ENCODE measurements at regions not wholly inside any gene's neighbourhood (a gene's known extent, or its start where the extent isn't known, plus 50 kb on each side); places are given as distances from the start of the nearest gene placed in this dataset.
A peak's percentile ranks its signal among the peaks of the same experiment; 100 is the strongest.

- DNase-seq, result no peak
Observed at GRCh38 chr1:193656841-193657240, 470.4 kb upstream of the B3GALT2 start.

- peak; percentile 69 for DNase-seq
Observed at GRCh38 chr1:193654951-193655735, 468.7 kb upstream of the B3GALT2 start.

GRCh38 chr1:193649587-193649986, 463.2 kb upstream of the B3GALT2 start:
- DNase-seq, result no peak

- DNase-seq, result no peak
Observed at GRCh38 chr1:193634876-193635275, 448.5 kb upstream of the B3GALT2 start.

- DNase-seq, result no peak
Observed at GRCh38 chr1:193634470-193634869, 448.1 kb upstream of the B3GALT2 start.

- no peak for DNase-seq
Observed at GRCh38 chr1:193633991-193634390, 447.6 kb upstream of the B3GALT2 start.

GRCh38 chr1:193633093-193633492, 446.7 kb upstream of the B3GALT2 start:
- no peak for DNase-seq

- no peak for DNase-seq
Observed at GRCh38 chr1:193631306-193631705, 444.9 kb upstream of the B3GALT2 start.

GRCh38 chr1:193629875-193630274, 443.5 kb upstream of the B3GALT2 start:
- DNase-seq, result peak; percentile 75

- no peak for DNase-seq
Observed at GRCh38 chr1:193626695-193627094, 440.3 kb upstream of the B3GALT2 start.

GRCh38 chr1:193625255-193625654, 438.8 kb upstream of the B3GALT2 start:
- peak; percentile 7 for DNase-seq

- no peak for DNase-seq
Observed at GRCh38 chr1:193619911-193620310, 433.5 kb upstream of the B3GALT2 start.

- peak; percentile 45 for DNase-seq
Observed at GRCh38 chr1:193614817-193615216, 428.4 kb upstream of the B3GALT2 start.

- DNase-seq, result no peak
Observed at GRCh38 chr1:193614275-193614674, 427.9 kb upstream of the B3GALT2 start.

- no peak for DNase-seq
Observed at GRCh38 chr1:193613041-193613440, 426.6 kb upstream of the B3GALT2 start.

GRCh38 chr1:193609592-193609991, 423.2 kb upstream of the B3GALT2 start:
- DNase-seq, result no peak

GRCh38 chr1:193607787-193608186, 421.4 kb upstream of the B3GALT2 start:
- DNase-seq, result no peak

- no peak for DNase-seq
Observed at GRCh38 chr1:193606035-193606434, 419.6 kb upstream of the B3GALT2 start.

- no peak for DNase-seq
Observed at GRCh38 chr1:193602705-193603104, 416.3 kb upstream of the B3GALT2 start.

GRCh38 chr1:193593147-193593885, 406.9 kb upstream of the B3GALT2 start:
- no peak for DNase-seq

- DNase-seq, result no peak
Observed at GRCh38 chr1:193592317-193592716, 405.9 kb upstream of the B3GALT2 start.

- no peak for DNase-seq
Observed at GRCh38 chr1:193590102-193590501, 403.7 kb upstream of the B3GALT2 start.

GRCh38 chr1:193589597-193590040, 403.2 kb upstream of the B3GALT2 start:
- DNase-seq, result peak; percentile 58

All from fibroblast of skin of back (primary cell).